ENCODE measurements at regions not wholly inside any gene's neighbourhood (a gene's known extent, or its start where the extent isn't known, plus 50 kb on each side); places are given as distances from the start of the nearest gene placed in this dataset.
"Not testable (repeated sequence)": the region's sequence is repeated elsewhere in the genome, so short reads cannot be mapped to it uniquely, and the experiment has no call there.

GRCh38 chr9:33687779-33688178 is 107.6 kb upstream of the PRSS3 start:
- no peak for TF ChIP-seq CTCF (IDR thresholded peaks at IDR 0.05; ENCODE audit: low read depth, low read length, missing control alignments)
- DNase-seq (ENCODE audit: low read depth) = no peak
- no peak overlapping the region for H3K4me3 ChIP-seq (ENCODE audit: low read depth, low read length)
- in situ Hi-C loops (cut with HindIII; ENCODE audit: low sequenced_read_pairs) = no loop called here

GRCh38 chr9:33690143-33690933 is 105.0 kb upstream of the PRSS3 start:
- DNase-seq (ENCODE audit: low read depth) = no peak
- no peak overlapping the region for H3K4me3 ChIP-seq (ENCODE audit: low read depth, low read length)
- in situ Hi-C loops (cut with HindIII; ENCODE audit: low sequenced_read_pairs) = no loop called here
- no peak for TF ChIP-seq CTCF (IDR thresholded peaks at IDR 0.05; ENCODE audit: low read depth, low read length, missing control alignments)

GRCh38 chr9:33695299-33695698 is 100.1 kb upstream of the PRSS3 start:
- in situ Hi-C loops (cut with HindIII; ENCODE audit: low sequenced_read_pairs) = no loop called here
- DNase-seq (ENCODE audit: low read depth) = no peak
- TF ChIP-seq CTCF (IDR thresholded peaks at IDR 0.05; ENCODE audit: low read depth, low read length, missing control alignments) = no peak
- H3K4me3 ChIP-seq (ENCODE audit: low read depth, low read length) = no peak overlapping the region

GRCh38 chr9:33695856-33696255 is 99.5 kb upstream of the PRSS3 start:
- no peak for TF ChIP-seq CTCF (IDR thresholded peaks at IDR 0.05; ENCODE audit: low read depth, low read length, missing control alignments)
- DNase-seq (ENCODE audit: low read depth) = no peak
- in situ Hi-C loops (cut with HindIII; ENCODE audit: low sequenced_read_pairs) = no loop called here
- H3K4me3 ChIP-seq (ENCODE audit: low read depth, low read length) = no peak overlapping the region

GRCh38 chr9:33697171-33697570 is 98.2 kb upstream of the PRSS3 start:
- no peak for TF ChIP-seq CTCF (IDR thresholded peaks at IDR 0.05; ENCODE audit: low read depth, low read length, missing control alignments)
- in situ Hi-C loops (cut with HindIII; ENCODE audit: low sequenced_read_pairs) = no loop called here
- no peak overlapping the region for H3K4me3 ChIP-seq (ENCODE audit: low read depth, low read length)
- DNase-seq (ENCODE audit: low read depth) = no peak

GRCh38 chr9:33698267-33698666 is 97.1 kb upstream of the PRSS3 start:
- no peak for TF ChIP-seq CTCF (IDR thresholded peaks at IDR 0.05; ENCODE audit: low read depth, low read length, missing control alignments)
- in situ Hi-C loops (cut with HindIII; ENCODE audit: low sequenced_read_pairs) = no loop called here
- no peak for DNase-seq (ENCODE audit: low read depth)
- H3K4me3 ChIP-seq (ENCODE audit: low read depth, low read length) = no peak overlapping the region

- DNase-seq (ENCODE audit: low read depth); in situ Hi-C loops (cut with HindIII; ENCODE audit: low sequenced_read_pairs); H3K4me3 ChIP-seq (ENCODE audit: low read depth, low read length): not testable (repeated sequence)
Measured at GRCh38 chr9:33700940-33701339, 94.4 kb upstream of the PRSS3 start.
